ENCODE measurements at regions not wholly inside any gene's neighbourhood (a gene's known extent, or its start where the extent isn't known, plus 50 kb on each side); places are given as distances from the start of the nearest gene placed in this dataset.

- Histone ChIP-seq H2AK9ac (replicated peaks; ENCODE audit: low read depth, low read length, poor library complexity) (no peak overlapping the region), H3K14ac (replicated peaks; ENCODE audit: low read depth, low read length) (no peak overlapping the region)
Measured at GRCh38 chr4:166314902-166315301, 441.9 kb downstream of the TLL1 start.

More at GRCh38 chr4:166314902-166315301, 441.9 kb downstream of the TLL1 start:
- H2BK120ac ChIP-seq (ENCODE audit: low read depth, low read length) = no peak overlapping the region
- no TSS peak for BruUV-seq (replicated peaks)
- no peak overlapping the region for H3K4me3 ChIP-seq (ENCODE audit: insufficient read depth, low read depth, low read length)
- no peak for ATAC-seq (ENCODE audit: low read depth)
- no peak overlapping the region for H2BK15ac ChIP-seq (ENCODE audit: low read depth, low read length)
- no peak overlapping the region for H3K56ac ChIP-seq (ENCODE audit: extremely low read depth, insufficient read depth, low read length)
- H3K4me2 ChIP-seq (ENCODE audit: low read depth, low read length) = no peak overlapping the region
- H4K20me1 ChIP-seq (ENCODE audit: insufficient read depth, low read length) = no peaks in the 10 kb centered on the region
- H3K4me1 ChIP-seq (ENCODE audit: control insufficient read depth, insufficient read depth, low read length) = no peaks in the 10 kb centered on the region
- H2AFZ ChIP-seq (replicated peaks; ENCODE audit: low read length, poor library complexity) = no peak overlapping the region
- H3K27me3 ChIP-seq (ENCODE audit: control insufficient read depth, insufficient read depth, low read length) = no peaks in the 10 kb centered on the region
- H4K91ac ChIP-seq (ENCODE audit: insufficient read depth, low read depth, low read length) = no peak overlapping the region
- DNase-seq = no peak
- dilution Hi-C loops (cut with HindIII; ENCODE audit: low sequenced_read_pairs, unreplicated experiment) = no loop called here
- H3K27ac ChIP-seq (ENCODE audit: insufficient read depth, low read length) = no peak overlapping the region
- H3K9me3 ChIP-seq (ENCODE audit: control insufficient read depth, insufficient read depth, low read length) = peaks cover 5% of the 10 kb centered on the region
- H3K9me1 ChIP-seq (ENCODE audit: insufficient read depth, low read length) = no peaks in the 10 kb centered on the region
- ChIA-PET POLR2A (ENCODE audit: unreplicated experiment) (no interaction called here), CTCF (no interaction called here)
- intact Hi-C loops (cut with micrococcal nuclease) = no loop called here
- no peak overlapping the region for H4K5ac ChIP-seq (ENCODE audit: low read depth, low read length)
- no peak overlapping the region for H3K23ac ChIP-seq (ENCODE audit: low read depth, low read length)
- no peaks in the 10 kb centered on the region for H3K36me3 ChIP-seq (ENCODE audit: control insufficient read depth, insufficient read depth, low read length)
- H2BK20ac ChIP-seq (ENCODE audit: low read depth, low read length) = no peak overlapping the region
- H3K4ac ChIP-seq (ENCODE audit: low read depth, low read length) = no peak overlapping the region
- no peak overlapping the region for H3K9ac ChIP-seq (ENCODE audit: low read depth, low read length)
- no peaks in the 10 kb centered on the region for H3K79me1 ChIP-seq (ENCODE audit: low read depth in 1 of 2, low read length in 2 of 2)
- no peak overlapping the region for H2AK5ac ChIP-seq (ENCODE audit: low read depth, low read length)
- no peak overlapping the region for H4K8ac ChIP-seq (ENCODE audit: low read depth in 2 of 2, low read length in 2 of 2)
- H3K18ac ChIP-seq (ENCODE audit: low read depth, low read length) = no peak overlapping the region
- TF ChIP-seq RAD21 (IDR thresholded peaks at IDR 0.05; ENCODE audit: low read length) (no peak), CHD1 (IDR thresholded peaks at IDR 0.05; ENCODE audit: low read depth, low read length) (no peak), BHLHE40 (IDR thresholded peaks at IDR 0.05; ENCODE audit: low read depth, low read length) (no peak)
- no peak overlapping the region for H2BK5ac ChIP-seq (ENCODE audit: low read depth, low read length, poor library complexity, severe bottlenecking)
- no CpG with 5 or more reads among the region's 1 CpG for WGBS, 2 experiments (ENCODE audit: extremely low coverage in 2 of 2, insufficient read length in 1 of 2)
- in situ Hi-C loops (cut with MboI; ENCODE audit: low sequenced_read_pairs) = no loop called here

All from IMR-90 (cell line).